HEK293T (cell line): ENCODE measurements at regions not wholly inside any gene's neighbourhood (a gene's known extent, or its start where the extent isn't known, plus 50 kb on each side); places are given as distances from the start of the nearest gene placed in this dataset.
"Not testable (repeated sequence)": the region's sequence is repeated elsewhere in the genome, so short reads cannot be mapped to it uniquely, and the experiment has no call there.

ENCODE experiments used
- CTCF ChIA-PET: fragments of 350-600 bp; formaldehyde crosslinking; extraction: SDS; loops from one replicate; lab custom pipeline; 2021; ENCODE audit warnings: antibody characterized with exemption, inconsistent platforms; lab: Yijun Ruan, JAX
- POLR2A ChIA-PET: fragments of 350-600 bp; formaldehyde crosslinking; extraction: SDS; loops from one replicate; lab custom pipeline; 2020; ENCODE audit warnings: antibody characterized with exemption, inconsistent platforms; lab: Yijun Ruan, JAX
- DNase-seq: peaks from one replicate; pipeline ENCODE4 v3.0.0; 2012; ENCODE audit warnings: mixed read lengths; ENCODE audit errors: extremely low spot score
- ARNT ChIP-seq: fragments of 450-650 bp; IDR thresholded peaks from 2 replicates; pipeline ENCODE4 v1.6.1; 2017; ENCODE audit warnings: mild to moderate bottlenecking
- BHLHE40 ChIP-seq: fragments of 450-650 bp; IDR thresholded peaks from 2 replicates; pipeline ENCODE4 v1.6.1; 2016; ENCODE audit warnings: mild to moderate bottlenecking, moderate library complexity, borderline replicate concordance
- CTBP1 ChIP-seq: fragments of 450-650 bp; IDR thresholded peaks from 2 replicates; pipeline ENCODE4 v1.6.1; 2016; ENCODE audit warnings: borderline replicate concordance
- ELF4 ChIP-seq: fragments of 450-650 bp; IDR thresholded peaks from 2 replicates; pipeline ENCODE4 v1.6.1; 2017; ENCODE audit warnings: antibody characterized with exemption
- FOXA1 ChIP-seq: fragments of 450-650 bp; IDR thresholded peaks from 2 replicates; pipeline ENCODE4 v1.6.1; 2016; ENCODE audit warnings: mild to moderate bottlenecking
- FOXK2 ChIP-seq: fragments of 450-650 bp; IDR thresholded peaks from 2 replicates; pipeline ENCODE4 v1.6.1; 2016; ENCODE audit warnings: mild to moderate bottlenecking
- FOXM1 ChIP-seq: fragments of 450-650 bp; IDR thresholded peaks from 2 replicates; pipeline ENCODE4 v1.6.1; 2017; ENCODE audit warnings: mild to moderate bottlenecking, borderline replicate concordance
- HDGF ChIP-seq: fragments of 450-650 bp; IDR thresholded peaks from 2 replicates; pipeline ENCODE4 v1.6.1; 2017; ENCODE audit warnings: antibody characterized with exemption, borderline replicate concordance
- L3MBTL2 ChIP-seq: fragments of 450-650 bp; conservative IDR thresholded peaks from 2 replicates; pipeline ENCODE4 v1.6.1; 2016; ENCODE audit warnings: mild to moderate bottlenecking
- LEF1 ChIP-seq: fragments of 450-650 bp; IDR thresholded peaks from 2 replicates; pipeline ENCODE4 v1.6.1; 2017; ENCODE audit warnings: mild to moderate bottlenecking, borderline replicate concordance
- NFRKB ChIP-seq: fragments of 450-650 bp; IDR thresholded peaks from 2 replicates; pipeline ENCODE4 v1.6.1; 2016; ENCODE audit warnings: mild to moderate bottlenecking, moderate library complexity
- SP1 ChIP-seq: fragments of 450-650 bp; IDR thresholded peaks from 2 replicates; pipeline ENCODE4 v1.6.1; 2017
- SUZ12 ChIP-seq: fragments of 450-650 bp; IDR thresholded peaks from 2 replicates; pipeline ENCODE4 v1.6.1; 2016; ENCODE audit warnings: mild to moderate bottlenecking
- TARDBP ChIP-seq: fragments of 450-650 bp; IDR thresholded peaks from 2 replicates; pipeline ENCODE4 v1.6.1; 2016
- ZNF384 ChIP-seq: fragments of 450-650 bp; IDR thresholded peaks from 2 replicates; pipeline ENCODE4 v1.6.1; 2016
- TF ChIP-seq, protein P1 (sequence below): fragments of 450-650 bp; IDR thresholded peaks from 2 replicates; pipeline ENCODE4 v1.6.1; 2016

GRCh38 chr6:48978016-48978415 lies 485.0 kb downstream of the MMUT start:
- ChIA-PET POLR2A (no interaction called here), CTCF (no interaction called here)
- DNase-seq = no peak
- TF ChIP-seq FOXA1 = no peak
- TF ChIP-seq SUZ12 = no peak
- no peak for TF ChIP-seq FOXK2
- TF ChIP-seq ARNT = no peak
- no peak for TF ChIP-seq CTBP1
- TF ChIP-seq BHLHE40 = no peak
- TF ChIP-seq HDGF = no peak
- TF ChIP-seq LEF1 = no peak
- TF ChIP-seq L3MBTL2 = no peak
- TF ChIP-seq, protein P1, sequence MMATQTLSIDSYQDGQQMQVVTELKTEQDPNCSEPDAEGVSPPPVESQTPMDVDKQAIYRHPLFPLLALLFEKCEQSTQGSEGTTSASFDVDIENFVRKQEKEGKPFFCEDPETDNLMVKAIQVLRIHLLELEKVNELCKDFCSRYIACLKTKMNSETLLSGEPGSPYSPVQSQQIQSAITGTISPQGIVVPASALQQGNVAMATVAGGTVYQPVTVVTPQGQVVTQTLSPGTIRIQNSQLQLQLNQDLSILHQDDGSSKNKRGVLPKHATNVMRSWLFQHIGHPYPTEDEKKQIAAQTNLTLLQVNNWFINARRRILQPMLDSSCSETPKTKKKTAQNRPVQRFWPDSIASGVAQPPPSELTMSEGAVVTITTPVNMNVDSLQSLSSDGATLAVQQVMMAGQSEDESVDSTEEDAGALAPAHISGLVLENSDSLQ = no peak
- TF ChIP-seq SP1 = no peak
- no peak for TF ChIP-seq FOXM1
- TF ChIP-seq ZNF384 = no peak
- TF ChIP-seq TARDBP = no peak

GRCh38 chr6:48977573-48977972 lies 485.5 kb downstream of the MMUT start:
- POLR2A ChIA-PET = no interaction called here
- CTCF ChIA-PET = no interaction called here

DNA sequence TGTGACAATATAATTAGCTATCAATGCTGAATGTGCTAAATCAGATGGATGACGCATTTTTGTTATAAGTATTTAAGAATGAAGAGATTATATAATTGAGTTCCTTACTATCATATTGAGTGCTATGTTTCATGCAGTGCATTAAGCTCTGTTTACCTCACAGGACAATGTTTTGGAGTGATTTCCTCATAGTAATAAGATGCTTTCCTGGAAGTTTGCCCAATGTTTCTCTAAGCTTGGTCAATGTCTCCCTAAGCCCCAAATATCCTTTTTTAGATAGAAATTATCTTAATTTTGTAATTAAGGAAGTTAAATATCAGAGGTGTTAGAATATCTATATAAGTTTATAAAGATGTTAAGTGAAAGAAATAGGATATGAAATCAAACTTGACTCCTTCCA lies 489.6 kb downstream of the MMUT start:
- ChIA-PET CTCF (no interaction called here), POLR2A (no interaction called here)
- no peak for DNase-seq
- TF ChIP-seq LEF1 = no peak
- TF ChIP-seq BHLHE40 = no peak
- no peak for TF ChIP-seq ELF4
- TF ChIP-seq CTBP1 = no peak
- no peak for TF ChIP-seq FOXM1
- no peak for TF ChIP-seq NFRKB

More at GRCh38 chr6:48977573-48977972, 485.5 kb downstream of the MMUT start:
- TF ChIP-seq ZNF384 = no peak
- no peak for TF ChIP-seq TARDBP
- no peak for TF ChIP-seq SUZ12
- no peak for TF ChIP-seq FOXK2
- no peak for TF ChIP-seq CTBP1
- no peak for DNase-seq

DNA sequence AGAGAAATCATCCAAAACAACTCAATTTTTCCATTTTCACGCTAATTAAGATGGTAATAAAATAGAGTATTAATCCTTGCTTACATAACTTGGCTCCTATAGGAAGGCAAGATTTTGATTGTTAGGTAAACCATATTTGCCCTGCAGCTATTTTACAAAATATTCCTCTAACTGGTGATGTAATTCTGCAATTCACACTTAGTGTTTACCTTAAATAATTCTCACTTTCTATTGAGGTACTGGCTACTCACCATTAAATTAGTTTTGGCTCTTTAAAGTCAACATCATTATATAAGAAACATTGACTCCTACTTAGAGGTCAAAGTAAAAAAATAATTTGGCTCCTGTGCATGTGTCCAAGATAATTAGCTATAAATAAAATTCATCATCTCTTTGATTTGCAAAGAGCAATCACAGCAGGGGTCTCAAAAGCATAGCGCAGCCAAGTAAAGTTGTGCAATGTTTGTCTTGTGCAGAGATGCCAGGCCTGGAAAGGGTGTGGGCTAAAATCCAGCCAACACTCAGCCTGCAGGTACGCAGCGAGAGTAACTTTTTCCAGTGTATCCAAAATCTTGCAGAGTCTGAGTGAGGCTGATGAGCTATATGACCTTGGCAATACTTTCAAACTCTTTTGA lies 501.2 kb downstream of the MMUT start:
- ChIA-PET POLR2A (no interaction called here), CTCF (interaction anchor here (0.5 kb wide), 1 partner anchor 181 kb away, joined by 5 read pairs; no protein-coding TSS in a partner anchor)
- TF ChIP-seq FOXK2 (no peak), FOXA1 (no peak), CTBP1 (no peak), FOXM1 (no peak), SUZ12 (no peak), LEF1 (no peak)
- no peak for DNase-seq

DNA sequence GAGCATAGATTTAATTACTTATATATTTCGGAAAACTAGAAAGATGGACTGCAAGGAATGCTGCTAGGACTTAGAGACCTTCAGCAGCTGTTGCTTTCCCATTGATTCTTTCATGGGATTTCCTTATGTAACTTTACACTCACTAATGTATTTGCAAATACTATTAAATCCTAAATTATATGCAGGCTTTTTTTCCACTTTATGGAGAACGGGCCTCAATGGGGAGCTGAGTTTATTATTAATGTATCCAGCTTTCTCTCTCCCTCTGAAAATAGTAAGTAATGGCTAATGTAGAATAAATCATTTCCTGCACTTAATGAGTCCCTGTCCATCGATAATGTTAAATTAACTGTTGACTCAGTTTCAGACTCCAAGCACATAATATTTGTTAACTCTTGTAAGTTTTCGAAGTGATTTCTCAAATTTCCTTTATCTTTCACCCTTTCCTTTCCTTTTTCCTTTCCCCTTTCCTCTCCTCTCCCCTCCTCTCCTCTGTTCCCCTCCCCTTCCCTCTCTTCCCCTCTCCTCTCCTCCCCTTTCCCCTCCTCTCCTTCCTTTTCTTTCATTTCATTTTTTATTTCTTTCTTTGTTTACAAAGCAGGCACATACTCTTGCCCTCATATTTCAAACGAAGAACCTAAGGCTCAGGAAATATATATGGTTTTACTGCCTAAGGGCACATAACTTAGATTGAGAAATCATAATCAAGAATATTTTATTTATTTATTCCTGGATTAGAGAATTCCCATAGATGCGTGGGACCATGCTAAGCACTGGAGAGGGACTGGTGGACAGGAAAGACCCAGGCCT lies 503.6 kb downstream of the MMUT start:
- POLR2A ChIA-PET = no interaction called here
- no peak for TF ChIP-seq SUZ12
- TF ChIP-seq, protein P1 = no peak
- CTCF ChIA-PET = no interaction called here
- no peak for DNase-seq

- POLR2A ChIA-PET = no interaction called here
- no peak for DNase-seq
- no peak for TF ChIP-seq LEF1
- no peak for TF ChIP-seq TARDBP
- no peak for TF ChIP-seq ARNT
- TF ChIP-seq FOXA1 = no peak
- TF ChIP-seq FOXK2 = no peak
- CTCF ChIA-PET = no interaction called here
These were observed 505.3 kb downstream of the MMUT start for GRCh38 chr6:48957781-48958180.

DNA sequence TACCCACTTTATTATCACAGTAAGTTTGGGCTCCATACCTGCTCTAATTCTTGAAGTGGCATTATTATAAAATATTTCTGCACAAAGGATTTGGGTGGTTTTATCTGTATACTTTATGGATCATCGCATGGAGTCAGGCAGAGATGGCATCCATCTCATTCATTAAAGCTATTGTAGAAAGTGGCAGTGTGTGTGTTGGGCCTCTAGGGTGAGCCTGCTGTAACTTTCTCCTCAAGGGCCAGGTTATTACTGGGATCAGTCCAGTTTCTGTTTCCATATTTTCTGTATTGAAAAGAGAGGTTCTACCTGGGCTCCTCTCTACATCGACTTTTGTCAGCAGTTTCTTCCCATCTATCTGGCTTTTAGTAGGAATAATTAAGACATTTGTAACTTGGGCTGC lies 511.1 kb downstream of the MMUT start:
- TF ChIP-seq SP1 (no peak), FOXM1 (no peak), SUZ12 (no peak), ELF4 (no peak), LEF1 (no peak), TARDBP (no peak), FOXK2 (no peak), CTBP1 (no peak), L3MBTL2 (no peak), HDGF (no peak), FOXA1 (no peak), ZNF384 (no peak), BHLHE40 (no peak), NFRKB (no peak), ARNT (no peak)
- TF ChIP-seq, protein P1 = no peak
- CTCF ChIA-PET = no interaction called here
- no peak for DNase-seq
- POLR2A ChIA-PET = no interaction called here

GRCh38 chr6:48944276-48944675 lies 518.8 kb downstream of the MMUT start:
- DNase-seq, POLR2A ChIA-PET, CTCF ChIA-PET: not testable (repeated sequence)
